Lung (tissue), 11 donors: ENCODE measurements at regions not wholly inside any gene's neighbourhood (a gene's known extent, or its start where the extent isn't known, plus 50 kb on each side); places are given as distances from the start of the nearest gene placed in this dataset.

Experiments
- ATAC-seq: fragments of 200-7000 bp; cut with Tn5 transposase; one replicate; pipeline ENCODE4 v1.9.1; 2020; ENCODE audit warnings: moderate number of reproducible peaks; ENCODE audit not compliant: insufficient read depth, low FRiP score
- DNase-seq, 3 donors: peaks; one replicate each; pipeline ENCODE4 v3.0.0-alpha.2; 2013 to 2017
- H3K27ac ChIP-seq, 2 donors: one replicate each; pipeline ENCODE4 v1.5.1; 2013; ENCODE audit warnings: mild to moderate bottlenecking in 2 of 2, moderate library complexity in 2 of 2, control low read depth in 1 of 2, inconsistent platforms in 1 of 2, low read depth in 1 of 2, low read length in 1 of 2
- H3K27me3 ChIP-seq, 3 donors: one replicate each; pipeline ENCODE4 v1.5.1; 2013; ENCODE audit warnings: low read length in 2 of 3; ENCODE audit not compliant: control insufficient read depth in 3 of 3, insufficient read depth in 3 of 3
- H3K36me3 ChIP-seq, 4 donors: one replicate each; pipeline ENCODE4 v1.5.1; 2013; ENCODE audit warnings: low read length in 4 of 4, mild to moderate bottlenecking in 1 of 4, moderate library complexity in 1 of 4; ENCODE audit not compliant: control insufficient read depth in 4 of 4, insufficient read depth in 4 of 4
- H3K4me1 ChIP-seq, 5 donors: one replicate each; pipeline ENCODE4 v1.5.1; 2013; ENCODE audit warnings: low read length in 5 of 5, mild to moderate bottlenecking in 2 of 5, moderate library complexity in 1 of 5; ENCODE audit not compliant: control insufficient read depth in 5 of 5, insufficient read depth in 5 of 5
- H3K4me3 ChIP-seq: one replicate; pipeline ENCODE4 v1.5.1; 2013; ENCODE audit warnings: mild to moderate bottlenecking, control low read depth, moderate library complexity
- H3K9ac ChIP-seq, 2 donors: one replicate each; pipeline ENCODE4 v1.5.1; 2013; ENCODE audit warnings: low read length in 2 of 2, control low read depth in 1 of 2; ENCODE audit not compliant: insufficient read depth in 1 of 2
- H3K9me3 ChIP-seq, 4 donors: one replicate each; pipeline ENCODE4 v1.5.1; 2013; ENCODE audit warnings: low read length in 3 of 4, mild to moderate bottlenecking in 1 of 4, moderate library complexity in 1 of 4; ENCODE audit not compliant: control insufficient read depth in 4 of 4, insufficient read depth in 3 of 4
- CTCF ChIP-seq: IDR thresholded peaks from 2 replicates; pipeline ENCODE4 v1.5.1; 2012; ENCODE audit warnings: mild to moderate bottlenecking; ENCODE audit errors: control extremely low read depth, extremely low read depth
- WGBS, 2 donors: extraction: QIAGEN DNeasy Blood & Tissue Kit; methylation state at CpG; one replicate each; pipeline ENCODE4 v1.1.7; 2013; 5-methylcytosine and 5-hydroxymethylcytosine counted together
- donor health status: control.
- donor health status: control.
- donor health status: Bipolar disorder and iron deficiency.
- donor health status: healthy.
- donor health status: DM: yes; HTN: yes; CAD: no.

- WGBS, 2 donors, result 52 to 58% methylated on average over 1 of the region's 1 CpG
- peak in 1 of 3 donors; percentile 15 for DNase-seq
- H3K36me3 ChIP-seq, result no peaks in the 10 kb centered on the region
- TF ChIP-seq CTCF, result no peak
- H3K27ac ChIP-seq, result no peak overlapping the region
- peaks cover 0 to 2% (median 0%) of the 10 kb centered on the region in 4 donors for H3K9me3 ChIP-seq
- no peak overlapping the region for H3K4me3 ChIP-seq
- no peaks in the 10 kb centered on the region for H3K27me3 ChIP-seq
- no peak for ATAC-seq
- H3K9ac ChIP-seq, result no peak overlapping the region
- H3K4me1 ChIP-seq, result no peaks in the 10 kb centered on the region
Observed at GRCh38 chr15:46576646-46577395, 942.0 kb downstream of the SQOR start.

DNA sequence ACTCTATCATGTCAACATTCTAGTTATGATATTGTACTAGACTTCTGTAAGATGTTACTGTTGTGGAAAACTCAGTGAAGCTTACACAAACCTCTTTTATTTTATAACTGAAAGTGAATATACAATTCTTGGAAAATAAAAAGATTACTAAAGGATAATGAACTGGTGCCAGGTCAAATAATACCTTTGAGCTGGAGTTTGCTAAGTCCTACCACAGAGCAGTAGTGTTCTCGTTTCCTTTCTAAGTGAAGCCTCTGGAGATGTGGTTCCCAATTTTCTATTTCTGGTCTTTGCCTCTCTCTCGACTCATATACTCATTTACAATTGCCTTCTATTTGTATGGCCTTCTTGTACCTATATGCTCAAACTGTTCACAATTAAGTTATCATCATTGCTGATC, 942.9 kb downstream of the SQOR start:
- H3K9me3 ChIP-seq, result peaks cover 0 to 2% (median 0%) of the 10 kb centered on the region in 4 donors
- H3K27me3 ChIP-seq, result no peaks in the 10 kb centered on the region
- no peak overlapping the region for H3K27ac ChIP-seq
- H3K9ac ChIP-seq, result no peak overlapping the region
- no peaks in the 10 kb centered on the region for H3K36me3 ChIP-seq
- H3K4me1 ChIP-seq, result no peaks in the 10 kb centered on the region
- ATAC-seq (no peak), DNase-seq (no peak)
- TF ChIP-seq CTCF, result no peak
- WGBS, 2 donors, result 28 to 65% methylated on average over 2 of the region's 2 CpGs
- H3K4me3 ChIP-seq, result no peak overlapping the region

- DNase-seq (no peak), ATAC-seq (no peak)
- no peak overlapping the region for H3K27ac ChIP-seq
- H3K36me3 ChIP-seq, result no peaks in the 10 kb centered on the region
- H3K4me3 ChIP-seq, result no peak overlapping the region
- no peaks in the 10 kb centered on the region for H3K9me3 ChIP-seq
- no peak overlapping the region for H3K9ac ChIP-seq
- WGBS, 2 donors, result 46 to 69% methylated on average over 2 of the region's 2 CpGs
- no peaks in the 10 kb centered on the region for H3K4me1 ChIP-seq
- no peak for TF ChIP-seq CTCF
- H3K27me3 ChIP-seq, result no peaks in the 10 kb centered on the region
Observed at GRCh38 chr15:46580487-46580886, 945.7 kb downstream of the SQOR start.

- H3K9ac ChIP-seq, result no peak overlapping the region
- H3K27ac ChIP-seq, result no peak overlapping the region
- ATAC-seq, result no peak
- no peak overlapping the region for H3K4me3 ChIP-seq
- no peak for DNase-seq
- H3K27me3 ChIP-seq, result no peaks in the 10 kb centered on the region
- H3K9me3 ChIP-seq, result no peaks in the 10 kb centered on the region
- no peaks in the 10 kb centered on the region for H3K4me1 ChIP-seq
- no peaks in the 10 kb centered on the region for H3K36me3 ChIP-seq
- no peak for TF ChIP-seq CTCF
- 82 to 87% methylated on average over 2 of the region's 2 CpGs for WGBS, 2 donors
Observed at GRCh38 chr15:46580924-46581323, 946.1 kb downstream of the SQOR start.
